ENCODE measurements at regions not wholly inside any gene's neighbourhood (a gene's known extent, or its start where the extent isn't known, plus 50 kb on each side); places are given as distances from the start of the nearest gene placed in this dataset.

DNA sequence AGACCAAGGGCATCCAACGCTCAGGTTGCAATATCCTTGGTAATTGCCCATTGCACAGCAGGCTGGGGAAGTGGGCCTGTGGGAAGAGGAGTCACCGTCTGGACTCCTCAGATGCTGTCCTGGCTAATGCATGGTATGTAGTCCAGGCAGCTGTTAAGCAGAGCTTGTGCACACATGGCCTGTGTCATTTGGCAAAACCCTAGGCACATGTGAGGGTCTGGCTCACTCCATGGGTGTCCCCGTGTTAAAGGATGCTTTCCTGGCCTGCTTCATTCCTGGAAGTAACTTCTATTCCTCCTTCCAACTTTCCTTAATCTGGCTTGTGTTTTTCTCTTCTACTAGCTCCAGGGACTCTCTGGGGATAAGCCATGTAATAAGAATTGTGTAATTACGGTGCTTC is 378.0 kb upstream of the CA10 start:
- H4K91ac ChIP-seq (ENCODE audit: insufficient read depth, low read depth, low read length) = no peak overlapping the region
- H4K8ac ChIP-seq (ENCODE audit: low read depth in 2 of 2, low read length in 2 of 2) = no peak overlapping the region
- no peak overlapping the region for H2BK20ac ChIP-seq (ENCODE audit: low read depth, low read length)
- H3K79me1 ChIP-seq (ENCODE audit: low read depth in 1 of 2, low read length in 2 of 2) = no peaks in the 10 kb centered on the region
- no peak overlapping the region for H2AK9ac ChIP-seq (replicated peaks; ENCODE audit: low read depth, low read length, poor library complexity)
- no peak overlapping the region for H2BK120ac ChIP-seq (ENCODE audit: low read depth, low read length)
- H3K14ac ChIP-seq (replicated peaks; ENCODE audit: low read depth, low read length) = no peak overlapping the region
- ATAC-seq (ENCODE audit: low read depth) (no peak), DNase-seq (no peak)
- POLR2A ChIA-PET (ENCODE audit: unreplicated experiment) = no interaction called here
- BruUV-seq (replicated peaks) = no TSS peak
- no peak overlapping the region for H2BK15ac ChIP-seq (ENCODE audit: low read depth, low read length)
- H3K4ac ChIP-seq (ENCODE audit: low read depth, low read length) = no peak overlapping the region
- H3K56ac ChIP-seq (ENCODE audit: extremely low read depth, insufficient read depth, low read length) = no peak overlapping the region
- no peak overlapping the region for H4K5ac ChIP-seq (ENCODE audit: low read depth, low read length)
- no peak overlapping the region for H2AK5ac ChIP-seq (ENCODE audit: low read depth, low read length)
- H2BK5ac ChIP-seq (ENCODE audit: low read depth, low read length, poor library complexity, severe bottlenecking) = no peak overlapping the region
- no peak overlapping the region for H3K4me3 ChIP-seq (ENCODE audit: insufficient read depth, low read depth, low read length)
- H3K9ac ChIP-seq (ENCODE audit: low read depth, low read length) = no peak overlapping the region
- dilution Hi-C loops (cut with HindIII; ENCODE audit: low sequenced_read_pairs, unreplicated experiment) (no loop called here), in situ Hi-C loops (cut with MboI; ENCODE audit: low sequenced_read_pairs) (no loop called here), intact Hi-C loops (cut with micrococcal nuclease) (no loop called here)
- H3K9me3 ChIP-seq (ENCODE audit: control insufficient read depth, insufficient read depth, low read length) = peaks cover 8% of the 10 kb centered on the region
- no peak overlapping the region for H3K23ac ChIP-seq (ENCODE audit: low read depth, low read length)
- no peak overlapping the region for H3K18ac ChIP-seq (ENCODE audit: low read depth, low read length)
- WGBS, 2 experiments (ENCODE audit: extremely low coverage in 2 of 2, insufficient read length in 1 of 2) = no CpG with 5 or more reads among the region's 4 CpGs
- H2AFZ ChIP-seq (replicated peaks; ENCODE audit: low read length, poor library complexity) = no peak overlapping the region
- H3K4me1 ChIP-seq (ENCODE audit: control insufficient read depth, insufficient read depth, low read length) = no peaks in the 10 kb centered on the region
- H3K27me3 ChIP-seq (ENCODE audit: control insufficient read depth, insufficient read depth, low read length) = no peaks in the 10 kb centered on the region
- H3K27ac ChIP-seq (ENCODE audit: insufficient read depth, low read length) = no peak overlapping the region
- no peaks in the 10 kb centered on the region for H3K36me3 ChIP-seq (ENCODE audit: control insufficient read depth, insufficient read depth, low read length)
- H4K20me1 ChIP-seq (ENCODE audit: insufficient read depth, low read length) = no peaks in the 10 kb centered on the region
- no peak overlapping the region for H3K4me2 ChIP-seq (ENCODE audit: low read depth, low read length)
- CTCF ChIA-PET = no interaction called here
- no peaks in the 10 kb centered on the region for H3K9me1 ChIP-seq (ENCODE audit: insufficient read depth, low read length)
- TF ChIP-seq SMC3 (IDR thresholded peaks at IDR 0.05; ENCODE audit: low read depth, low read length) (no peak), RCOR1 (IDR thresholded peaks at IDR 0.05; ENCODE audit: insufficient replicate concordance, low read length) (no peak)
- TF ChIP-seq, protein P1, sequence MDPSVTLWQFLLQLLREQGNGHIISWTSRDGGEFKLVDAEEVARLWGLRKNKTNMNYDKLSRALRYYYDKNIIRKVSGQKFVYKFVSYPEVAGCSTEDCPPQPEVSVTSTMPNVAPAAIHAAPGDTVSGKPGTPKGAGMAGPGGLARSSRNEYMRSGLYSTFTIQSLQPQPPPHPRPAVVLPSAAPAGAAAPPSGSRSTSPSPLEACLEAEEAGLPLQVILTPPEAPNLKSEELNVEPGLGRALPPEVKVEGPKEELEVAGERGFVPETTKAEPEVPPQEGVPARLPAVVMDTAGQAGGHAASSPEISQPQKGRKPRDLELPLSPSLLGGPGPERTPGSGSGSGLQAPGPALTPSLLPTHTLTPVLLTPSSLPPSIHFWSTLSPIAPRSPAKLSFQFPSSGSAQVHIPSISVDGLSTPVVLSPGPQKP (IDR thresholded peaks at IDR 0.05; ENCODE audit: borderline replicate concordance, low read depth, low read length) = no peak

Data from IMR-90 (cell line).